Suprapubic skin (tissue), 4 donors: ENCODE measurements at regions not wholly inside any gene's neighbourhood (a gene's known extent, or its start where the extent isn't known, plus 50 kb on each side); places are given as distances from the start of the nearest gene placed in this dataset.

ENCODE experiments used
- CTCF ChIP-seq, 2 donors: fragments of 200-600 bp in 1 of 2; fragments of 450-650 bp in 1 of 2; sonication (generic) in 1 of 2; IDR thresholded peaks; one replicate each; pipeline ENCODE4 v1.5.1; 2016 to 2019; ENCODE audit warnings: antibody characterized with exemption in 2 of 2, mild to moderate bottlenecking in 1 of 2, moderate library complexity in 1 of 2
- POLR2A ChIP-seq, 2 donors: fragments of 450-650 bp; IDR thresholded peaks; one replicate each; pipeline ENCODE4 v1.6.1; 2017; ENCODE audit warnings: antibody characterized with exemption in 2 of 2, mild to moderate bottlenecking in 2 of 2, moderate library complexity in 2 of 2
- POLR2AphosphoS5 ChIP-seq, 3 donors: sonication (generic); formaldehyde crosslinking; IDR thresholded peaks; one replicate each; pipeline ENCODE4 v1.6.1; 2017; ENCODE audit warnings: antibody characterized with exemption in 3 of 3

- TF ChIP-seq CTCF (IDR thresholded peaks at IDR 0.05) = peak in 1 of 2 donors; percentile 19
- TF ChIP-seq POLR2A (IDR thresholded peaks at IDR 0.05) = no peak
- TF ChIP-seq POLR2AphosphoS5 (IDR thresholded peaks at IDR 0.05) = no peak
Observed at GRCh38 chrX:151505796-151506195, 57.7 kb upstream of the PASD1 start.
